Stimulated activated CD4-positive, alpha-beta T cell treated with anti-CD3 and anti-CD28 coated beads, Interleukin-2, amount 100 ng/mL, for 48 hours (primary cell): ENCODE measurements at regions not wholly inside any gene's neighbourhood (a gene's known extent, or its start where the extent isn't known, plus 50 kb on each side); places are given as distances from the start of the nearest gene placed in this dataset.
"Not testable (repeated sequence)": the region's sequence is repeated elsewhere in the genome, so short reads cannot be mapped to it uniquely, and the experiment has no call there.

ENCODE experiments used
- DNase-seq, 2 donors: peaks; one replicate each; pipeline ENCODE4 v3.0.0-alpha.2; 2020

DNA sequence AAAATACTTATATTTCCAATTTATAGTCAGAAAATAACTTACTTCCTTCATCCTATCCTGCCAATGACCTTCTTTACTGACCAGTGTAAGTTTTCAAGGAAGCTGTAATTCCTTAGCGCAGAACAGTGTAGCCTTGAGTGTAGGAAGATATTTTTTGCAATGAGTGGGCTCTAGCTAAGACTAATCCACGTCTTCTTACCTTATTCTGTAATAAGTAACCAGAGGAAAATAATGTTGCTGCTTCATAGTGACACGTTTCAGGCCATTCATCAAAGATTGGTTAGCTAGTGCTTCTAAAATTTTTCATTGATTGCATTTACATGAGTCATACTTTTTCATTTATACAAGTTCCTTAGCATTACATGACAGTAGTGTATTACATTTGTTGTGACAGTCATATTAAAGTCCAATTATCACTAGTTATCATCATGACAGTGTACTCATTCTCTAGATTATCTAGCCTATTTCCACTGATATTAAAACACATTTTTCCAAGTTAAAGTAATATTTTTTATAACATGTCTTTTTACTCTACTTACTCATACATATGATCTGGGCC is 403.8 kb upstream of the EPHA3 start:
- no peak for DNase-seq

DNA sequence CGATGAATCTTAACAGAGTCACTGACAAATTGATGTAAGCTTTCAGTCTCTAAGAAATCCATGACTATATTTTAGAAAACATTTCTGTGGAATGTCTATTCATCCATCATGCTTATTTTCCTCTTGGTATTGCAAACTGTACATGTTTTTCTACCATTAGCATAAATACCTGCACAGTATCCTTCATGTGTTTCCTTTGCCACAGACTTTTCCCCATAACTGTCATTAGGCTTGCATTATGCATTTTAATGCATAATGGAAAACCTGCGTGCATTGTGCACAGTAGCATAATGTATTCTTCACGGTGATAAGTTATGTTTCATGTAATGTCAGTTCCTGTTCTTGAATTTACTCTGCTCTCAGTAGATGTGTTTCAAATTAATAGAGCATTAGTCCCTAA is 403.1 kb upstream of the EPHA3 start:
- no peak for DNase-seq

- no peak for DNase-seq
Measured at GRCh38 chr3:88707837-88708236, 399.6 kb upstream of the EPHA3 start.

GRCh38 chr3:88712552-88712951 is 394.9 kb upstream of the EPHA3 start:
- DNase-seq = no peak

DNA sequence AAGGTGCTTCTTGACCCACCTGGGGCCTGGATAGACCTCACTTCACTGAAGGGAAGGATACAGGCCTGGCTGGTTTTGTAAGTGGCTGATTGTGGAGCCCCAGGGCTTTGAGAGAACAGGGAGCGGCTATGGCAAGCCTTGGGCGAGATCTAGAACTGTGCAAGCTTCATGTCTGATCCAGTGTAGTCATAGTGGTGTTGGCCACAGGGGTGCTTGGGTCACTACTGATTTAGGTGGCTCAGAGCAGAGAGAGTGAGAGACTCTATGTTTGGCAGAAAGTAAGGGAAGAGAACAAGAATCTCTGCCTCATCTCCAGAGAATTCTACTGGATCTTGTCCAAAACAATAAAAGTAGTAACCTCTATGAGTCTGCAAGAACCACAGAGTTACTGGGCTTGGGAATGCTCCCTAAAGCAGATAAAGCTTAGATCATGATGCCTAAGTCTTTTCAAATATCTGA is 394.2 kb upstream of the EPHA3 start:
- DNase-seq = no peak

DNA sequence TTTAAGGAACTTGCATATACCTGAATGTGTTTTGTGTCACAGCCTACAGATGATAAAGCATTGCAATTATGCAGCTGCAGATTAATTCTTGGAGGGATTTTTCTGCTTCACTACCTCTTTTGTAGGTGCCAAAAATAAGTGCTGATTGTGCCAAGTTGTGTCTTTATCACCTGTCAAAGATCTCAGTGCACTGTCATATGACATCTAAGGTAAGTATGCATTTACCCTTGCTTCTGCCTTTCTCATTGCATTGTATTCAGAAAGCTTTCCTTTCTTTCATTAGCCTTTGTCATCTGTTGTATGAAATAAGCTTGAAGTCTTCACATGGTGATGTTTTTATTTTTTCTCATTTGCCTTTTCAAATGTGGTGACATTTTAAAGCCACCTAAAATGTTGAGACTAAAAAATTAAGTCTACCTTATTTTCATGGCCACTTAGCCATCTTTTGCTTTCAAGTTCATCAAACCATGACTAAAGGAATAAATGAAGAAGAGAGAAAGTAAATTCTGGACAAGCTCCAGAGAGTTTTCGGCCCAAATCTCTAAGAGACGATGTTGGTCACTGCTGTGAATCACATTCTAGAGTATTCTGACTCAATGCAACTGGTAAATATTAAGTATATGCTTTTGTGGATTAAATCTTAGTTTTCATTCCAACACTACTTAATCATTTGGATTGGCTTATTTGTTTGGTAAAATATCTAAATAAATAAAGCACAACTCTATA is 381.8 kb upstream of the EPHA3 start:
- no peak for DNase-seq

GRCh38 chr3:88732186-88732585 is 375.2 kb upstream of the EPHA3 start:
- no peak for DNase-seq

DNA sequence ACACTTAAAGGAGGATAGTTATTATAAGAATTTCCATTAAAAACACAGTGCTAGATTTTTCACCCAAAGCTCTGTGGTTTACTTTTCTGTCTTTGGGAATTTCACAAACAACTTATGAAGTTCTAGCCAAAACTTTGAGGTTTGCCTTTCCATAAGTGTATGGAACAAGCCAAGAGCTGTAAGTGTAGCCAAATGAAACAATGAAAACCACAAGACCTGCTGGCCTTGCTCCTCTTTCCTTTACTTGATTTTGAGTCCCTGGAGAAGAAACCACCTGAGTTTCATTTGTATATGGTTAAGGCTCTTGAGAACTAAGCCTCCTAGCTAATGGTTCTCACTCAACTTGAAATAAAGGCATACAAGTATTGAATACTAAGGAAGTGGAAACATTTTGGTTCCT is 365.3 kb upstream of the EPHA3 start:
- DNase-seq = no peak

DNA sequence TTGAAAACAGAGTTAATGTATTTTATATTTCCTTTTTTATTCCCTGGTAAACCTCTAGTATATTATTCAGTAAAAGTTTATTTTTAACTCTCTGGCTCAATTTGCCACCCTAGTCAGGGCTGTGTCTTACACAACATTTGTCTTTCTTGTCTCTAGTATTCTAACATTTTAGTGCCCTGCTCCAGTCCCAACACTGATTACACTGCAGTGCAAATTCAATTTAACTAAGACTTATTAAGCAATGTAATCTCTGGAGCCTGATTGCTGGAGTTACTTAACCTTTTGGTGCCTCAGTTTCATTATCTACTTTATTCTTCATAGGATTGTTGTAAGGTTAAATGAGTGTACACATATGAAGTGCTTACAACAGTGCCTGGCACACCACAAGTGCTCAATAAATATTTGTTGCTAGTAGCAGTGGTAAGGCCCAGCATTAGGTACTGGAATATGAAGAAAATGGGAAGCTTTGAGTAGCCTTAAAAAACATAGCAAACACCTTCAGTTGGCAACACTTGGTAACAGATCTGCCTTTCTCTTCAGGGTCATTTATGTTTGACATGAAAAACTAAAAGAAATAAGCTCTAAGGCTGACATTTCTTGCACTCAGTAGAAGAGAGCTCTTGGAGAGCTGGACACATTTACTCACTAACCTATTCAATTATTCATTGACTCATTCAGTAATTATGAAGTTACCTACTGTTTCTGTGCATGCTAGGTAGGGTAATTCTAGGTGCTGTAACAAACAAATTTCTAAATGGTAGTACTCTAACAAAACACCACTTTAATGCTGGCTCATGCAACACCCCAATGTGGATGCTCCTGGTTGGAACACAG is 364.5 kb upstream of the EPHA3 start:
- no peak for DNase-seq

GRCh38 chr3:88744896-88745295 is 362.5 kb upstream of the EPHA3 start:
- DNase-seq = no peak

- not testable (repeated sequence) for DNase-seq
Measured at GRCh38 chr3:88747145-88747544, 360.3 kb upstream of the EPHA3 start.

DNA sequence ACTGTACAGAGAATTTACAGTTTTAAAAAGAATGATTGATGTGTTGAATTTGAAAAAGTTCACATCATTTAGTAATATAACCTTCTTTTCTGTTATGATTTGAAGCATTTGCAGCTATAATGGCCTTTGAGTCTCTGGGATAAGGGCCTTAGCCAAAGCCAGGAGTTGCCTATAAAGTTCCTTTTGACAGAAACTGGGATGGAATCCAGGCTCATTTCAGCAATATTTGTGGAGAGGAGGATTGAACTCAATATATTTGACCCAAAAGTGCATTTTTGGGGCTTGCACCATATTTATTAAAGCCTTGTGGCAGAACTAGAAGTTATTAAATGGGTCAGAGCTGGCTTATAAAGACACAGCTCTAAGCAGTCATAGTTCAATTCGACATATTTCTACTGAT is 348.7 kb upstream of the EPHA3 start:
- DNase-seq = no peak

GRCh38 chr3:88767746-88768145 is 339.7 kb upstream of the EPHA3 start:
- no peak for DNase-seq

GRCh38 chr3:88773766-88774165 is 333.7 kb upstream of the EPHA3 start:
- DNase-seq = no peak

- DNase-seq = no peak
Measured at GRCh38 chr3:88775026-88775690, 332.3 kb upstream of the EPHA3 start.

GRCh38 chr3:88779482-88779881 is 327.9 kb upstream of the EPHA3 start:
- no peak for DNase-seq

DNA sequence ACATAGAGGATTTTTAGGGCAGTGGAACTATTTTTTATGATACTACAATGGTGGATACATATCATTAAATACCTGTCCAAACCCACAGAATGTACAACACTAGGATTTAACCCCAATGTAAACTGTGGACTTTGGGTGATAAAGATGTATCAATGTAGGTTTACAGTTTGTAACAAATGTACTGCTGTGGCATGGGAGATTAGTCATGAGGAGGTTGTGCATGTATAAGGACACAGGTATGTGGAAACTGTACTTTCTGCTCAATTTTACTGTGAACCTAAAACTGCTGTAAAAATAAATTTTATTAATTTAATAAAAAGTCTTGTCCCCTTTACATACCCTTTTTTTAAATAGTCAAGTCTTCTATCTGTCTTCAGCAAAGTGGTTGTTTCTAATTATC is 322.5 kb upstream of the EPHA3 start:
- DNase-seq = no peak

DNA sequence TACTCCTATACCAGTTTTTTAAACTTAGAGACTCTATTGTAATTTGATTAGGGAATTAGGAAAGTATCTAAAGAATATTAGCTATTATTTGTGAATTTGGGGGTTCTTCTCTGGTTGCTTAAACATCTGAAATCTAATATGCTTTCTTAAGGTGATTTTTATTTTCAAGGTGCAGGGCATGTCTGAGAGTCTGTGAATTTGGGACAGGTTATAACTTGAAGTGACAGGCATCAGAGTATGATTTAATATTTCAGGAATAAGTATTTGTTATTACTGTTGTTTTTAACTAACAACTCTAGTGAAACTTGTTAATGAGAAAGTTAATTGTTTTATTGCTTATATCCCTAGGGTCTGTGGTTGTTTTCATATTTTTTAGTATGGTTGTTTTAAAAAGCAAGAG is 321.6 kb upstream of the EPHA3 start:
- no peak for DNase-seq

DNA sequence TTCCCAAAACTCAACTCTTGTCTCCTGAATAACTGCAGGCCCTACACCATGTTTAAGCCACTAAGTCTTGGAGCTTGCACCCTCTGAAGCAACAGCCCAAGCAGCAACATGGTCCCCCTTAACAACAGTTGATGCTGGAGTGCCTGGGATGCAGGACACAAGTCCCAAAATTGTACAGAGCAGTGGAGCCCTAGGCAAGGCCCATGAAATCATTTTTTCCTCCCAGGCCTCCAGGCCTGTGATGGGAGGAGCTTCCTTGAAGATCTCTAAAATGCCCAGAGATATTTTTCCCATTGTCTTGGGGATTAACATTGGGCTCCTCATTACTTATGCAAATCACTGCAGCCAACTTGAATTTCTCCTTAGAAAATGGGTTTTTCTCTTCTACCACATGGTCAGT is 311.9 kb upstream of the EPHA3 start:
- no peak for DNase-seq

- DNase-seq = no peak
Measured at GRCh38 chr3:88807491-88808105, 299.8 kb upstream of the EPHA3 start.

- no peak for DNase-seq
Measured at GRCh38 chr3:88809993-88810392, 297.4 kb upstream of the EPHA3 start.

DNA sequence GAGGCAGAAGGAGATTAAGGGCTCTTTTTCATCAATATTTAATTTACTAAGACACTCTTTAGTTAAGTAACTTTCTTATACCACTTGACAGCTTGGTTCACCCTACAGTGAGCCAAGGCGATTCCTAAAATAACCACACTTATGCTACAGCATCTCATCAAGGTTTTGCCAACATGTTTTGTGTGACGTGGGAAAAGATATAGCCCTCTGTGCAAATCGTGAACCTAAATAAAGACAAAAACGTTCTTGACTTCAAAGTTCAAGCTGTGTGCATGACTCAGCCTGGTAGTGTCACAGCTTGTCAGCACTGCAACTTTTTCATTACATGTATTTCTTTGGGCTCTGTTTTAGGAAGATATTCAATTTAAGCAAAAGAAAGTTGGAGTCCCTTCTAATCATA is 297.0 kb upstream of the EPHA3 start:
- DNase-seq = no peak

GRCh38 chr3:88811096-88811495 is 296.3 kb upstream of the EPHA3 start:
- DNase-seq = no peak
